Rectal smooth muscle tissue (tissue), 1 donor: ENCODE measurements at regions not wholly inside any gene's neighbourhood (a gene's known extent, or its start where the extent isn't known, plus 50 kb on each side); places are given as distances from the start of the nearest gene placed in this dataset.
"Not testable (repeated sequence)": the region's sequence is repeated elsewhere in the genome, so short reads cannot be mapped to it uniquely, and the experiment has no call there.

Experiments
- H3K27ac ChIP-seq: one replicate; pipeline ENCODE4 v1.7.0; 2013; ENCODE audit warnings: low read depth, low read length, inconsistent platforms
- H3K27me3 ChIP-seq: one replicate; pipeline ENCODE4 v1.7.0; 2013; ENCODE audit warnings: low read length; ENCODE audit not compliant: control insufficient read depth, insufficient read depth
- H3K36me3 ChIP-seq: one replicate; pipeline ENCODE4 v1.7.0; 2013; ENCODE audit warnings: low read length; ENCODE audit not compliant: control insufficient read depth, insufficient read depth
- H3K4me1 ChIP-seq: one replicate; pipeline ENCODE4 v1.7.0; 2013; ENCODE audit warnings: low read length; ENCODE audit not compliant: control insufficient read depth, insufficient read depth
- H3K4me3 ChIP-seq: one replicate; pipeline ENCODE4 v1.7.0; 2013; ENCODE audit warnings: low read length
- H3K9ac ChIP-seq: one replicate; pipeline ENCODE4 v1.7.0; 2013; ENCODE audit warnings: low read length

DNA sequence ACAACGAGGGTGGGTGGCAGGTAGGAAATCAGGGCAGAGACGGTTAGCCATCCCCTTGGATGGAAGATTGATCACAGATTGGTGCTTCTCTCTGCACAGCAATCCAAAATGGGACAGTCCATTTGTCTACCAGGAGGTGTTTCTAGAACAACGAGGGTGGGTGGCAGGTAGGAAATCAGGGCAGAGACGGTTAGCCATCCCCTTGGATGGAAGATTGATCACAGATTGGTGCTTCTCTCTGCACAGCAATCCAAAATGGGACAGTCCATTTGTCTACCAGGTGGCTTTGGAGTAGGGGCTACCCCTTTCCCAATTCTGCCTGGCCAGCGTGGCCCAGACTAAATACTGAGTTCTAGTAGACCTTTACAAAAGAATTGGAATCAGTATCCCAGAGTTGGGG is 452.3 kb downstream of the CD83 start:
- H3K4me3 ChIP-seq, H3K4me1 ChIP-seq, H3K36me3 ChIP-seq, H3K27ac ChIP-seq, H3K9ac ChIP-seq, H3K27me3 ChIP-seq: not testable (repeated sequence)

DNA sequence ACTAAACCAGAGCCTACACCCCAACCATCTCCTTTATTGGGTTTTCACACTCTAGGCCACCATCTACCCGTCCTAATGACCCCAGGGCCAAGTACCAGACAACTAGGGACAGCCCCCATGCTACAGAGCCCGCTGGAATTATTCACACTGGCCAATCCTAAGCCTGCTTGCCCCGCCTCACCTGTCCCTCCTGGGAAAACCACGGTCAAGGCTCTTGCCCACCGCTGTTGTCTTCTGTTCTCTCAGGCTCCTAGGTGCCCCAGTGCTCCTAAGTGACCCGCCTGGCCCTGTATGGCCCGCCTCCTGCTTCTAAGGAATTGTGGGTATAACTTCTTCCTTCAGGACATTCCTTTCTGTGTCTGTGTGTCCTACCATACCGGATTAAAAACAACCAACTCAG is 453.4 kb downstream of the CD83 start:
- Histone ChIP-seq H3K27ac (no peak overlapping the region), H3K36me3 (no peaks in the 10 kb centered on the region), H3K4me1 (no peaks in the 10 kb centered on the region), H3K27me3 (no peaks in the 10 kb centered on the region), H3K9ac (no peak overlapping the region), H3K4me3 (no peak overlapping the region)

DNA sequence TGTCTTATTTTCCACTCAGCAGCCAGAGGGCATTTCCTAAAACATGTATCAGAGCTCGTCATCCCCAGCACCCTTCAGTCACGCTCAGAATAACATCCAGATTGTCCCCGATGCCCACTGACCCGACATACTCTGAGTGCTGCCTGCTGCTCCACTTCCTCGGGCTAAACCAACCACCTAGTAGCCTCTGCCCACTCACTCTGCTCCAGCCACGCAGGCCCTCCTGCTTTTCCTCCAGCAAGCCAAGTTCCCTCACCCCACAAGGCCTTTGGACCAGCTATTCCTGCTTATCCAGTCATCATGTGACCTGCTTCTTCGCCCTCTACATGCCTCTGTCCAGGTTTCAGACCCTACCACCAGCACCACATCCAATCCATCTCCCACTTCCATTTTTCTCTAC is 454.2 kb downstream of the CD83 start:
- no peak overlapping the region for H3K27ac ChIP-seq
- H3K9ac ChIP-seq, result no peak overlapping the region
- no peaks in the 10 kb centered on the region for H3K4me1 ChIP-seq
- no peak overlapping the region for H3K4me3 ChIP-seq
- no peaks in the 10 kb centered on the region for H3K36me3 ChIP-seq
- H3K27me3 ChIP-seq, result no peaks in the 10 kb centered on the region

DNA sequence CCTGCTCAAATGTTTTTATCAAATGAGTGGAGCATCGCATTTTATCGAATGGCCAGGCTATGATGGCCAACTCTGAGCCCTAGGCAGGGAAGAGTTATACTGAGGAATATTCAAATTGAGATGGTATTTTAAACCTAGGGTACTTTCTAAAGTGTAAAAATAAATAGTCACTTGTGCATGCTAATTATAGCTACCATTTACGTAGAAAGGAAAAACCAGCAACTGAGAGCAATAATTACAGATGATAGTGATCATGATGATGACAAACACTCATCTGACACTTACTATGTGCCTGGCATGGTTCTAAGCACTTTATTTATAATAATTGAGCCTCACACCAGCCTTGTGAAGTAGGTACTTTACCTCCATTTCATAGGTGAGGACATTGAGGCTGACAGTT is 455.7 kb downstream of the CD83 start:
- H3K9ac ChIP-seq, result no peak overlapping the region
- H3K4me3 ChIP-seq, result no peak overlapping the region
- H3K27me3 ChIP-seq, result no peaks in the 10 kb centered on the region
- H3K36me3 ChIP-seq, result no peaks in the 10 kb centered on the region
- no peak overlapping the region for H3K27ac ChIP-seq
- H3K4me1 ChIP-seq, result no peaks in the 10 kb centered on the region

DNA sequence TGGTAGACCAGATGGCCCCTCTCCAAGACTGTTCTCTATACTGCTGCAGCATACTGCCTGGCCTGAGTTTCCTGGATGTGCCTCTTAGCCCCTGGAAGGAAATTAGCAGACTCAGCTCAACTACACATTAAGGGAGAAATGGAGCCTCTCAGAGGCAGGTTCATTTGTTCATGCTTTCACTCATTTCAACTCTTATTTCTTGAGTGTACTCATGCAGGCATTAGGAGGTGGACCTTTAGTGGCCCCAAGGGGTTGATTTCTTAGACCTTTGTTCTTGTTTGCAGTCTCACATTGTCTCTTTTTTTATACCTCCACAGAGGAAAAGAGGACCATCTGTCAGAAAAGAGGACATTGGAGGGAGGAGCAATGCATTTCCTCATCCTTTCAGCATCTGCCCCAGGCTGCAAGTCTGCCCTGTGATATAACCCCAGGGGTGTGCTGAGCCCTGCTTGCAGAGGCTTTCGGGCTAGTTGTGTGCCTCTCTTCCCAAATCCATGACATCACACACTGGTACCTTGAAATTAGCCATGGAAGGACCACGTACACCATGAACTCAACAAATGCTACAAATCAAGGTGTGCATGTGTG is 456.2 kb downstream of the CD83 start:
- Histone ChIP-seq H3K4me3 (no peak overlapping the region), H3K4me1 (no peaks in the 10 kb centered on the region), H3K27me3 (no peaks in the 10 kb centered on the region), H3K27ac (no peak overlapping the region), H3K9ac (no peak overlapping the region), H3K36me3 (no peaks in the 10 kb centered on the region)

DNA sequence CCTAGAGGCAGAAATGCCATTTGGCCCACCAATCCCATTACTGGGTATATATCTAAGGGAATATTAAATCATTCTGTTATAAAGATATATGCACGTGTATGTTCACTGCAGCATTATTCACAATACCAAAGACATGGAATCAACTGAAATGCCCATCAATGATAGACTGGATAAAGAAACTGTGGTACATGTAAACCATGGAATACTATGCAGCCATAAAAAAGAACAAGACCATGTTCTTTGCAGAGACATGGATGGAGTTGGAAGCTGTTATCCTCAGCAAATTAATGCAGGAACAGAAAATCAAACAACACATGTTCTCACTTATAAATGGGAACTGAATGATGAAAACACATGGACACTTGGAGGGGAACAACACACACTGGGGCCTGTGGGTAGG is 458.4 kb downstream of the CD83 start:
- Histone ChIP-seq H3K4me1 (no peaks in the 10 kb centered on the region), H3K36me3 (no peaks in the 10 kb centered on the region), H3K27ac (no peak overlapping the region), H3K4me3 (no peak overlapping the region), H3K9ac (no peak overlapping the region), H3K27me3 (no peaks in the 10 kb centered on the region)

DNA sequence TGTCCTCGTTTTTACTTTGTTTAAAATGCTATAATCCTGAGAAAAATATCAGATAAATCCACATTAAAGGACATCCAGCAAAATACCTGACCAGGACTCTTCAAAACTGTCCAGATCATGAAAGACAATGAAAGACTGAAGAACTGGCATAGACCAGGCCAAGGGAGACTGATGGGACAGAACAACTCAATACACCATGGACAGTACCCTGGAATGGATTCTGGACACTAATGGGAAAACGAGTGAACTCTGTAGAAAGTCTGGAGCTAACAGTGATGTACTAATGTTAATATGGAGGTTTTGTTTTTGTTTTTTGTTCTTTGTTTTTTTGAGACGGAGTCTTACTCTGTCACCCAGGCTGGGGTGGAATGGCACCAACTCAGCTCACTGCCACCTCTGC is 461.4 kb downstream of the CD83 start:
- no peaks in the 10 kb centered on the region for H3K4me1 ChIP-seq

DNA sequence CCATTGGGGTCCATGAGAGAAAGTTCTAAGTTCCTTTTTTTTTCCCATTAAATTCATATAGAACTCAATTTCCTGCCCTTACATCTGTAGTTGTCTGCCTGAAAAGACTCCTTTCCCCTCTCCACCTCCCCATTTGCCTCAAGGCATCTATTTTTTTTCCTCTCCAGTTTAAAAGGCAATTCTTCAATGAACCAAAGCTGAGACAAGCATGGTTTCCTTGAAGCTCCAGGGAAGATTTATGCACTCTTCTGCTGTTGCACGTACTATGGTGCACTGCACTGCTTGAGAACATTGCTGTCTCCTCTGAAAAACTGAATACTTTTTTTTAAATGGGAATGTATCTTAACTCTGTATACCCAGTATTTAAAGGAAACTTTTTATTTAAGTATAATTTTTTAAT is 465.2 kb downstream of the CD83 start:
- H3K27ac ChIP-seq, result no peak overlapping the region
- H3K27me3 ChIP-seq, result no peaks in the 10 kb centered on the region
- no peaks in the 10 kb centered on the region for H3K4me1 ChIP-seq
- H3K9ac ChIP-seq, result no peak overlapping the region
- H3K4me3 ChIP-seq, result no peak overlapping the region
- H3K36me3 ChIP-seq, result no peaks in the 10 kb centered on the region

More for the DNA sequence above, 461.4 kb downstream of the CD83 start:
- no peak overlapping the region for H3K9ac ChIP-seq
- no peak overlapping the region for H3K27ac ChIP-seq
- no peaks in the 10 kb centered on the region for H3K36me3 ChIP-seq
- no peaks in the 10 kb centered on the region for H3K27me3 ChIP-seq
- H3K4me3 ChIP-seq, result no peak overlapping the region

DNA sequence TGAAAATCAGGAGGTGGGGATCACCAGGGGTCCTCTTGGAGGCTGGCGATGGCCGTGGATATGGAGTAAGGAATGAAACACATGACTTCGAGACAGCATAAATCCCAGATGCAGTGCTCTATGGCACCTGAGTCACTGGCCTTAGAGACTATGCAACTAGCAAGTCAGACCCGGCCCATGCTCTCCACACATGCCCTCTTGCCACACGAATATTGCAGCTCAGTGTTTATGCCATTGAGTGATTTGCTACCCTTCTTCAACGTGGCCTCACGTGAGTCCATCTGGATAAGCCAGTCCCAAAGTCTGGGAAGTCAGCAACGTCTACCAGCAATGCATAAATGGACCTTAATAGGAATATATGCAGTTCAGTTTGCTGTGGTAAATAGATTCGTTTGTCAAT is 466.3 kb downstream of the CD83 start:
- H3K27ac ChIP-seq, result no peak overlapping the region
- no peak overlapping the region for H3K4me3 ChIP-seq
- H3K4me1 ChIP-seq, result no peaks in the 10 kb centered on the region
- no peak overlapping the region for H3K9ac ChIP-seq
- no peaks in the 10 kb centered on the region for H3K36me3 ChIP-seq
- no peaks in the 10 kb centered on the region for H3K27me3 ChIP-seq

DNA sequence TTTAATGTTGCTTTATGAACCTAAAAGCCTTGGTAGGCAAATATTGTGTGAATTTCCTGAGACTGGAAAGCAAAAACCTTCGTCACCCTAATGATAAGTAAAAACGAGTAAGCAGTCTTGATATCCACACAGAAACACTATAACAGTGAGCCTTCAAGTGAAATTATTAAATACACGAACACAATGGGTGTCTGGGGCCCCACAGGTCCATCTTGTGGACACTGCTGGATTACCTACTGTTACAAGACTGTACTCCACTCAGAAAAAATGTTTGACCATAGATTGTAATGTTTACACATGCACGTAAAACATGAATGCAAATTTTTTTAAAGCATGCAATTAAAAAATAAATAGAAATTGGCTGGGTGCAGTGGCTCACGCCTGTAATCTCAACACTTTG is 466.9 kb downstream of the CD83 start:
- Histone ChIP-seq H3K36me3 (no peaks in the 10 kb centered on the region), H3K4me1 (no peaks in the 10 kb centered on the region), H3K27ac (no peak overlapping the region), H3K27me3 (no peaks in the 10 kb centered on the region), H3K4me3 (no peak overlapping the region), H3K9ac (no peak overlapping the region)

DNA sequence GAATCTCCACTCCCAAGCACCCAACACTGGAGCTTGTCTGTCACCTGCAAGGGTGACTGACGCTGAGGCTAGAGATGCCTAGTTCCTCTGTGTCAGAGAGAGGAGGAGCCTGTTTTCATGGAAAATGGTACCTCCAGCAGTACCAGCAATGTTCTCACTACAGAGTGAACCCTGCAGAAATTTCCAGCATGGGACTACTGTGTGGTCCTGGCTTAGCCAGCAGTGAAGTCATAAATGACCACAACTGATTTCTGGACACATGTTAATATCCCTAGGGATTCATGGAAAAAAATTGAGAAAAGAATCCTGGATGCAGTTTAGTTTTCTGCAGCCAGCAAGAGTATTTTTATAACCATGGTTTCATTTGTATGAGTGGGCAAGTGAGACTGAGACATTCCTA is 468.1 kb downstream of the CD83 start:
- Histone ChIP-seq H3K4me1 (no peaks in the 10 kb centered on the region), H3K4me3 (no peak overlapping the region), H3K27me3 (no peaks in the 10 kb centered on the region), H3K9ac (no peak overlapping the region), H3K27ac (no peak overlapping the region), H3K36me3 (no peaks in the 10 kb centered on the region)

DNA sequence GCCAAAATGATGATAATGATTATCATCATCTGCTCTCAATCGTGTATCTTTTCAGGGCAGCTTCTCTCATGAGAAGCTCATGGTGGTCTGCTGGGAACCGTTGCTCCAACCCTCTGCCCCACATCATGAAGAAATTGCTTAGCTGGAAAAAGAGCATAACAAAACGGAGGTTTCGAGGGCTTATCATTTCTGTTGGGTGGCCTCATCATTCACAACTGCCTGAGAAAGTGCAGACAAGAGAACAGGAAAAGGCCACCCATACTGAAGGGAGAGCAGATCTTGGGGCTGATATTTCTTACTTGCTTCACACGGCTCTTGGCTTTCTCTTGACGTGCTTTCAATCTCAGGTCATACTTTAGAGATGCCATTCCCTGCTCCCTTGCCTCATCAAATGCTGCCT is 471.6 kb downstream of the CD83 start:
- H3K36me3 ChIP-seq, result no peaks in the 10 kb centered on the region
- H3K4me3 ChIP-seq, result no peak overlapping the region
- no peaks in the 10 kb centered on the region for H3K4me1 ChIP-seq
- H3K27me3 ChIP-seq, result no peaks in the 10 kb centered on the region
- H3K9ac ChIP-seq, result no peak overlapping the region
- H3K27ac ChIP-seq, result no peak overlapping the region

DNA sequence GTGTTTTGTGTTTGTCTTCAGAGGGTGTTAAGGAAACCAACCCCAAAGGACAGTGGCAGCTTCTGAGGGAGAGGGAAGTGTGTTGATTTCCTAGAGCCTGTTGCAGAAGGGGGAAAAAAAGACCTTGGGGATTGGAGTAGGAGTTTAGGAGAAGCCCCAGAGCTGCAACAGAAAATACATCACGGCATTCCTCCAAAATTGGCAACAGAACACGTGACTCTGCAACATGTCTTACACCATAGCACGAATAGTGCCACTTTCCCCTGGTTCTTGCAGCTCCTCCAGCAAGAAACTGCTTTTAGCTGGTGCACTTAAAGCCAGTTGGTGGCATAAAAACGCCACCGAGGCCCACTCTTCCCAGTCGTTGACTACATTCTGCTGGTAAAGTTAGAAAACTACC is 473.0 kb downstream of the CD83 start:
- Histone ChIP-seq H3K4me1 (no peaks in the 10 kb centered on the region), H3K36me3 (no peaks in the 10 kb centered on the region), H3K27ac (no peak overlapping the region), H3K4me3 (no peak overlapping the region), H3K9ac (no peak overlapping the region), H3K27me3 (no peaks in the 10 kb centered on the region)
